Bone marrow (tissue), 2 donors: ENCODE measurements at regions not wholly inside any gene's neighbourhood (a gene's known extent, or its start where the extent isn't known, plus 50 kb on each side); places are given as distances from the start of the nearest gene placed in this dataset.
A peak's percentile ranks its signal among the peaks of the same experiment; 100 is the strongest.
"Not testable (repeated sequence)": the region's sequence is repeated elsewhere in the genome, so short reads cannot be mapped to it uniquely, and the experiment has no call there.

ENCODE experiments used
- DNase-seq, 2 donors: peaks; one replicate each; lab custom pipeline; 2025; lab: John Stamatoyannopoulos, UW

DNA sequence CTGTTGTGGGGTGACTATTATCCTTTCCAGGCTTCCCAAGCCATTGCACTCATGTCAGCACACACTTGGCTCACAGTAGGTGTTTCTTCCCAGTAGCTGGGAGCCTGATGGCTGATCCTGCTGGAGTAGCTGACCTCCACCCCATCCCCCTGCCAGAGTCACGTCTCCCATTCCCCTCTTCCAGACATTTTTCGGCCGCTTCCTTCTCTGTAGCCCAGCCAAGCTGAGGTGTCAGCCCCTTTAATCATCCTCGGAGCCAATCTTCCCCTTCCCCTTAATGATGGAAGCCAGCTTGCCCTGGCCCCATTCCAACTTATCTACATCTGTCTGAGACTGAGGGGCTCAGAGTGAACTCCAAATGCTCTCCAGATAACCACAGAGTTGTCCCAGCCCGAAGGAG, 550.7 kb downstream of the MN1 start:
- no peak for DNase-seq

DNA sequence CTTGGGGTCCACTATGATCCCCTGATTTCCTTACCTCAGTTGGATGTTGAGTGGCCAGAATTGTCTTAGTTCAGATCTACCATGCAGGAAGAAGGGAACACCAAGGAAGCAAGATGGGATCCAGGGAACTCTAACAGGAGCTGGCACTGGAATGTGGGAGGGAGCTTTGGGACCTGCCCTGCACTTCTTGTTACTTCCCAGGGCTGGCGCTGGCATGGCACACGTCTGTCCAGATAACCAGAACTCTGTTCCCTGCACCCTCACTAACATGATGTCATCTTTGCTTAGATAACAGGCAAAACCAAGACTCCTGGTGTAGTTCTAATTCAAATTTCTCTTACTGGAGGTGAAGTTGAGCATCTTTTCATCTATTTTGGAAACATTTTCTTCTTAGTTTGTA, 550.0 kb downstream of the MN1 start:
- no peak for DNase-seq

DNA sequence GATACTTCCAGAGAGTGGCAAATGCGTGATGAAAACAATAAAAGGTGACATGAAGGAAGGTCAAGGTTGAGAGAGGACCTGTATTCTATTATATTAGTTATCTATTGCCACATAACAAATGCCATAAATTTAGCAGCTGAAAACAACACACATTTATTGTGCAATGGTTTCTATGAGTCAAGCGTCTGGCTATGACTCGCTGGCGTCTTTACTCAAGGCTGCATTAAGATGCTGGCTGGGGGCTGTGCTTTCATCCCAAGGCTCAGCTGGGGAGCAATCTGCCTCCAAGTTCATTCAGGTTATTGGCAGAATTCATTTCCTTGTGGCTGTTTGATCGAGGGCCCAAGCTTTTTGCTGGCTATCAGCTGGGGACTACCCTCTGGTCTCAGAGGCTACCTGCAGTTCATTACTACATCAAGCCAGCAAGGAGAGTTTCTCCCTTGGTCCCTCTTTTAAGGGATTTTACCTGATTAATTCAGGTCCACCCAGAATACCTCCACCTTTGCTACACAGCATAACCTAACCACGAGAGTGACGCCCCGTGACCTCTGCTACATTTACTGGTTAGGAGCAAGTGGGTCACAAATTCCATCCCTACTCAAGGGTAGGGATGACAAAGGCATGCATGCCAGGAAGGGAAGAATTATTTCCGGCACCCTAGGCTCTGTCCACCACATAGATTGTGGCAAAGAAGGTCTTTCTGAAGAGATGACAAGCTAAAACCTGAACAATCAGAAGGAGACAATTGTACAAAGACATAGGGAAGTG, 549.1 kb downstream of the MN1 start:
- DNase-seq, result peak in 1 of 2 donors; percentile 1

DNA sequence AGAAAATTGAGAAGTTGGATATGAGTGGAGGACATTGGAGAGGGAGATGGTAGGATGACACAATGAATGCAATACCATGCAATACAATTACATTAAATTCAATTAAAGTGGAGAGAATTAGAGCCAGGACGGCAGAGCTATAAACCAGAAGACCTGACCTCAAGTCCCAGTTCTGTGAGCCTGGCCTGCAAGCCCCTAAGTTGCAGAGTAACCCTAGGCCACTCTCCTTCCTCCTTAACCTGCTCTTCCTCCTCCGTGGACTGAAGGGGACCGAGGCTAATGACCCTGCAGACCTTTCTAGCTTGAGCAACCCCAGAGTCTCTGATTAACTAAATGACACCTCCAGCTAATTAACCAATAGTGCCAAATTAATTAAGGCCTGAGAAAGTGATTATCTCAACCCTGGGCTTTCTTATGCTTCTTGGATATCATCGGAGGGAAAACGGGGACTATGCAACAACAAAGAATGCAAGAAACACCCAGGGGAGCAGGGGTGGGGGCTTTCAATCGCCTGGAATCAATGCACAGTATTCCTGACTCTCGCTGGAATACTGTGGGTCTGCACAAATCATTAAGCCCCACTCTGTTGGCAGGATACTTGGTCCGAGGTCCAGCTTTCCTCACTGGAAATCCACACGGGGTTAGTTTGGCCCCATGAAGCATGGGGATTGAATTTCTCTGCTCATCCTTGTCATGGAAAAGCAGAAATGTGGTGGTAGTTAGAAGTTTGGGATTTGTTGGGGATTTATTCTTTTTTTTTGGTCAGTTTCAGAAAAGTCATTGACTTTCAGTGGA, 548.3 kb downstream of the MN1 start:
- no peak for DNase-seq

DNA sequence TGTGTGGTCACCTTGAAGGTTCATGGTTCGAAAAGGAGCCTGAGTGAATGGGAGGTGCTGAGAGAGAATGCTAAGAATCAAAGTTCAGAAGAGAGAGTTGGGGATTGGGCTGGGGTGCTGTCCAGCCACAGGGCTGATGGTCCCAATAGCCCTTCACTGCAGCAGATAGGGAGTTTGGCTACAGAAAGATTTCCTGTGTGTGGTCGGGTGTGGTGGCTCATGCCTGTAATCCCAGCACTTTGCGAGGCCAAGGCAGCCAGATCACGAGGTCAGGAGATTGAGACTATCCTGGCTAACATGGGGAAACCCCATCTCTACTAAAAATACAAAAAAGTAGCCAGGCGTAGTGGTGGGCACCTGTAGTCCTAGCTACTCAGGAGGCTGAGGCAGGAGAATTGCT, 547.5 kb downstream of the MN1 start:
- not testable (repeated sequence) for DNase-seq

DNA sequence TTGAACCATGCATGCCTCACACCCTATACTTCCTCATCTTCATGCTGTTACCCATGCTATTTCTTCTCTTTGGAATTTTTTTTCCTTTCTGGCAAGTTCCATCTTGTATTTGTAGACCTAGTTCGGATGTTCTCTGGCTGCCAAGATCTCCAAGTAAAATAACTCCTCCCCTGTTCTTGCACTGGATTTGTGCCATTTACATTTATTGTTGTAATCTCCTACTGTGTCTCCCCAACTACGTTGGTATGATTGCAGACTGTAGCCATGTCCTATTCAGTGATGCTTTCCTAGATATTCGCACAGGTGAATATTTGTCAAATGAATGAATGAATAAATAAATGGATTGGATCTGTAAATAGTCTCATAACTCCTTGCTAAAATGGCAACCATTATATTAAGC, 546.0 kb downstream of the MN1 start:
- no peak for DNase-seq

DNA sequence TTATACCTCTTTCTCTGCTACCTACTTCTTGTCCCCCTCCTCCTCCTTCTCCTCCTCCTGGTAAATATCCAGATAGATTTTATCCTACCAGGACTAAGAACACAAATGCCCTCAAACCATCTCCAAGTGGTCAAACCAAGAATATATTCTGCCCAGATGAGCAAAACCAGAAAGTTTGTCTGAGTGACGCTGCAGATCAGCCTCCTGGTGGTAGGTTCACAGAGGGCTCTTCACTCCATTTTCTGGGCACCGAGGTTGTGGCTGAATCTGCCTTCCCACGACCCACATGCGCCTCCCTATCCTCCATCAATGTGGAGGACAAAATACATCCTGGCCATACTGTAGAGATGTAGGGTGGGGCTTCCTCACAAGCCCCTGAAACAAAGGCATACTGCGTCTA, 543.6 kb downstream of the MN1 start:
- no peak for DNase-seq

DNA sequence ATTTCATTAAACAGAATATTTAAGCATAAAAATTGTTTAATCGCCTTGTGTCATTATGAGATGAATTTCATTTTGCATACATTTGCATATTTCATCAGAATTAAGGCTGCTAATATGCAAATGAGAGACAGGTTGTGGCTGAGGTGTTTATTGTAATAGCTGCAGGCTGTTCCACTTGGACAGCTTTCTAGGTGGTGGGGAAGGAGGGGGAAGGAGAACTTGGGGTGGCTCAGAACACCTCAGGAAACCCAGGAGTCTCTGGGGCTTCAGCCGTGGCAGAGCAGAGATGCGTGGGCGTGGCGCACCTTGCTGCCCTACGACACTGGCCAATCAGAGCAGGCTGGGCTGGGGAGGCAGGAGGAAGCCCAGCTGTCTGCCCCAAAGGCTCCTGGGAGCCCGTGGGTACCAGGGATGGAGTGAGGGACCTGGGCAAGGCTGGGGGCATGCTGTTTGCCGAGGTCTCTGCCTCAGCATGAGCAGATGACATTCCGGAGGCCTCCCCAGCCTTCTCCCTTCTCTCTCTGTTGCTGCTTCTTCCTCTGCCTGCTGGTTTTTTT, 542.9 kb downstream of the MN1 start:
- no peak for DNase-seq

DNA sequence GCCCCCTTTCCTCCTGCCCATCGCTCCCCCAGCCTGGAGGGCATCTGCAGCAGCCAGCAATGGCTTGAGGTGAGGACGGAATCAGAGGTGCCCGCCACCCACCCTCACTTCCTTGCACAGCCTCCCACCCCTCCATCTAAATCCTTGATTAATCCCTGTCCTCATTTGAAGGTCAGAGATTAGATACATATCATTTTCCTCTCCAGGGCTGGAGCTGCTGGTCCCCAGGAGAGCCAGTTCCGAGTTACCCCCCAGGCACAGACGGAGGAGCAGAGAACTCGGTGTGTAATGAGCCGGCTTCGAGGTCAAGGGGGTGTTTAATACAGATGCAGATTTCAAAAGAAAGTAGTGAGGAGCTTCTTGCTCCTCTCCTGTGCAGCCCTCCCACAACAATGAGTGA, 542.1 kb downstream of the MN1 start:
- no peak for DNase-seq

DNA sequence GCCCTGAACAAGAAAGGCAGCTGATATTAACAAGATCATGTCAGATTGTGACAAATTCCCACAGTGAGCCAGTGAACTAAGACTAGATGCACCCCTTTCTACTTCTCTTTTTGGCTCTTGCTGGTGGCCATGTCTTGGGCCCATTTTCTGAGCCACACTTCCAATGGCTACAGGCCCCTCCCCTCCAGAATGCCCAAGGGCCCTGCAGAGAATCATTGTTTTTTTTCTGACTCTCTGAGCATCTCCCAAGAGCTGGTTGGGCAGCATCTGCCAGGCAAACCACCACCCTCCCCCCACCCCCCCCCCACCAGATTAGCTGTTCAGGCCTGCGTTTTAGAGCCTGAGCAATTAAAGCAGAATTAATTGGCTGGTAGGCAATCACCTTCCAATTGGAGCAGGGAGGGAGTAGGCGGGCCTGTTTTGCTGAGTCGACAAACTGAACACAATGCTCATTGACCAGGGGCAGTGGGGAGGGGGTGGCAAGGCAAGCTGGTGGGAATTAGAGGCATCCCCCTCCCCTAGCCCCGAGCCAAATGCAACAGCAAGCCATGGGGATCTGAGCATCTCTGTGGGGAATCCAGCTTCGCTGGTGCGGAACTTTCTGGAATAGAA, 541.4 kb downstream of the MN1 start:
- DNase-seq, result no peak

DNA sequence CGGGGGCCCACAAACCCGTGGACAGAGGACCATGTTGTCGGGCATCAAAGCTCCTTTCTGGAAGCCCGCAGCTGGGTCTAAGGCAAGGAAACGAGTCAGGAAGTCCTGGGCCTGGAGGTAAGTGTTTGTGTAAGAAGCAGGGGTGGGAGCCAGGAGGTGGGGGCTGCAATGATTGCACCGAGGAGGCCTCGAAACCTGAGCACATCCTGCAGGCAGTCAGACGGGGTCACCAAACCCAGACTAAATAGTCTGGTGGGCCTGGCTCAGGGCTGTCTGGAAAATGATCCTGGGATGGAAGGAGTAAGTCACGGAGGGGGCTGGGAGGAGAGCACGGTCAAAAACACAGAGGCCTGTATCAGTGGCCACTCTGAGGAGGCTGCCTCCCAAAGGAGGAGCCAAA, 539.2 kb downstream of the MN1 start:
- no peak for DNase-seq

DNA sequence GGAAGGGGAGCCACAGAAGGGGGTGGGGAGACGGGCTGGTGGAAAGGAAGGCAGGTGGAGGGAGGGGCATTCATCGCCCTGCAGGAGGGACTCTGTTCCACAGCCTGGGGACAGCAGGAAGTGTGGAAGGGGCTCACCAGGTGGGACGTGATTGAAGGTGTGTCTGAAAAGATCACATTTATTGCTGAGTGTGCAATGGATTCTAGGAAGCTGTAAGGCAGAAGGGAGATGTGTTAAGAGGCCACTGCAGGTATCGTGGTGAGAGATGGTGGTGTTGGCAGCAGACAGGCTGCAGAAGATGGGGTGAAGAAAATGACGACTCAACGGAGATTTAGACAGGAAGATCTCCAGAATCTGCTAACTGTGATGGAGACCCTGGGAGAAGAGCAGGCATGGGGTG, 537.4 kb downstream of the MN1 start:
- no peak for DNase-seq

DNA sequence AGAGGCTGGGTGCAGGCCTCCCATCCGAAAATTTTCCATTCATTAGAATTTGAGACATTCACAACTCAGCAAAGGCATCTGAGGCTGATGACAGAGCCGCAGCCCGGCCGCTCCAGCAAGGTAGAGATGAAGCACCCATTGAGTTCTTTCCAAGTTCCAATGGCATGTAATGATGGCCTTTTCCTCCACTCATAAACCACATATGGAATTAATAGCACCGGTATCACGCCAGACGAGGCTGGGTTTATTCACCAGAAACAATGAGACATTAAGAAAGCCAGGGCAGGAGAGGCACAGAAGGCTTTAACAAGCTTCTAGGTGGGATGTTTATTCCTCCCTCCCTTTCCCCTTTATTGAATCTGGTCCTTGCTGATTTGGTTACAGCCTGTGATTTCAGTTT, 534.4 kb downstream of the MN1 start:
- no peak for DNase-seq

DNA sequence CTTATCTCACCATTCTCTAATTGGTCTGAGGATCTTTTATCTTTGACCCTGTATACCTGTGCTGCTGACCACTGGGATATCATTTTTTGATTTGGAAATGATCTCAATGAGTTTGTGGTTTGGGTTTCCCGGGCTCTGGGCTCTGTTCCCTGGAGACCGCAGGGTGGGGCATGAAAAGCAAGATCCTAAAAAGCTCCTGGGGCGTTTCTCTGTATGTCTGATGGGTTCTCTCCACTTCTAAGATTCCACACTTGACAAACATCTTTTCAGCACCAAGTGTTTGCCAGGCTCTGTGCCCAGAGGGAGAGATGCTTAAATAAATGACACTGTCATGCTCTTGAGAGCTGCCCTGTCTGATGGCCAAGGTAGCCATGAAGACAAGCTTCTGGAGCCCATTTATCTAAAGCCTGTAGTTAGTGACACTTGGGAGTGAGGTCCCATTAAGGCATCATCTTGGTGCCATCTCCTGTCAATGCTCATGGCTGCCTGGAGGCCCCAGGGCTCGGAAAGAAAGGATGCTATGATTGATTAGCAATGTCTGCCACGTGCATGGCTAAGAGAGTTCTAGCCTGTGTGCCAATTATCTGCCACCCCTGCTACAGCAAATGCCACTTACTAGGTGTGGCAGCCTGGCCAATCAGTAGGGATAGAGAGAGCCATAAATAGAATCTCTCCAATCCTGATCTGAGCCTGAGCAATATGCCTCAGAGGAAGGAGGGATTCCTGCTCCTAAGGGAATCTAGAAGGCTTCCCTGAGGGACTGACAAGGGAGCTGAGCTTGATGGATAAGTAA, 531.6 kb downstream of the MN1 start:
- DNase-seq, result no peak

DNA sequence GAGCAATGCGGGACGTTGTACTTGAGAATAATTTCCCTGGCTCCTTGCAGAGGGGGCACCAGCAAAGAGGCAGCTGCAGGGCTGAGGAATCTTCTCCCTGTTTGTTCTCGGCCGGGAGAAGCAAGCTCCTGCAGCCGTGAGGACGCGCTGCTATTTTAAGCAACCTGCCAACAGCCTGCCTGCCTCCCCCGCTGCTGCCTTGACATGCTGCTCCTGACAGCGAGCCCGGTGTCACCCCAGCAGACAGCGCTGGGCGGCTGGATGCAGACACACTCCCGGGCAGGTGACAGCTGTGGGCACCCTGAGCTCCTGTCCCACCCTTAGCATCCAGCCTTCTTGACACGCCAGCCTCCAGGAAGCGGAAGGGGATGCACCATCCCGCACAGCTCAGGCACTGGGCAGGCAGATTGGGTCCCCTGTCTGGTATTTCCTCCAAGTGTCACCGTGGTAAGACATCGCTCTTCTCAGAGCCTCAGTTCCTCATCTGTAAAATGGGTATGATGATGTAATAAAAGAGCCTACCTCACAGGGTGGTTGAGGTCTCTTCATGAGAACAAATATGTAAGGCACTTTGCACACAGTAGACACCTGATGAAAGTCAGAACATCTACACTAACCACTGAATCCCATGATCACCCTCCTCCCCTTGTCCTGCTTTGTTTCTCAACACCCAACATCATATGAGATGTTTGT, 530.6 kb downstream of the MN1 start:
- no peak for DNase-seq

DNA sequence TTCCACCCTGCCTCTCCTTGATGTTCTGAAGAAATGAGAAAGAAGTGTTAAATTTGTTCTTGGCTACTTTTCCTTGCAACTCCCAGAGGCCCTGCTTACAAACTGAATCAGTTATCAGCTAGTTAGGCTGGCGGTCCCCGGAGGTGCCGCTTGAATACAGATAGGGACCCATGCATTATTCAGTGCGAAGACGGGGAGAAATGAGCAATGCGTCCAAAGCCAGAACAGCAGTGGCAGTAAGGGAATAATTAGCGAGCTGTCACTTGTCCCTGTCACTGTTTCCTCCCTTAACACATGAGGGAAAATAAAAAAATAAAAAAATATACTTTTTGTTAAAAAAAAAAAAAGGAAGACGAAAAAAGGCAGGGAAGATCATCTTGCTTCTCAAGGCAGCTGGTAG, 528.1 kb downstream of the MN1 start:
- no peak for DNase-seq

DNA sequence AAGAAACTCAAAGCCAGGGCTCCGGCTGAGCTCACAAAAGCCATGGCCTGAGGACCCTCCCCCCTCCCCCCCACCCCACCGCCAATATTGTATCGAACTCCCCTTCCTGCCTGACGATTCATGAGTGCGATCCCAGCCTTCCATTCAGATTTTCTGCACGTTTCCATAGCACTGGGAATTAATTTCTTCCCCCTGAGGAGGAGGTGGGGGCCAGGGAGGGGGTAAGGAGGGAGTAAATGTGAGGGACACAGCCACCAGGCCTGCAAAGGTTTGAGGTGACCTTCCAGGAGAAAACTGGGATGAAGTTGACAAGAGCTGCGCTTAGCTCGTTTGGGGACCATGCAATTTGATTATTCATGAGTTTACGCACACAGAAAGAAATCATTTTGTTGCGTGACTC, 527.7 kb downstream of the MN1 start:
- DNase-seq, result no peak

DNA sequence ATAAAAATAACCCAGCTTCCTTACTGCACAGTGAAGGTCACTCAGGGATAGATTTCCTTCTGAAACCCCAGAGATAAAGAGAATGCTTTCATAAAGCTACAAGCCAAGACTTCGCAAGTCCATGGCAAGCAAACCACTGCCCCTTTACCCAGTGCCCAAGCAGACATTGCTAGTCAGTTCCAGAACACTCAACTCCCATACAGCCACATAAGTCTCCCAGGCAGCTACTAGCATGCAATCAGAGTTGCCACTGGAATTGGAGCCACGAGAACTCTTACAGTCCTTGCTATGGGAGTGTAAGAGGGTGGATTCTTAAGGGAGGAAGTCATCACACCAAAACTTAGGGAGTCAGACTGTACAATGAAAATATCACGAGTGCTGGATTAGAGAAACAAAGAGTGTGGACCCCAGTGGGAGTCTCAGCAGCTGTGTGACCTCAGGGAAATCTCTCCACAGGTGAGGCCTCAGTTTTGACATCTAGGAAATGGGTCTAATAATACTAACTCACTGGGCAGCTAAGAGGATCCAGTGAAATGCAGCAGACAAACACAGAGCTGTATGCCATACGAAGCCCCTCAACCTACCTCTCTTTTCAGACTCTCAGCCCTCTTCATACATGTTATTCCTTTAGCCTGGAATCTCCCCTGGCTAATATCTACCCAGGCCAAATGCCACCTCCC, 526.6 kb downstream of the MN1 start:
- no peak for DNase-seq

DNA sequence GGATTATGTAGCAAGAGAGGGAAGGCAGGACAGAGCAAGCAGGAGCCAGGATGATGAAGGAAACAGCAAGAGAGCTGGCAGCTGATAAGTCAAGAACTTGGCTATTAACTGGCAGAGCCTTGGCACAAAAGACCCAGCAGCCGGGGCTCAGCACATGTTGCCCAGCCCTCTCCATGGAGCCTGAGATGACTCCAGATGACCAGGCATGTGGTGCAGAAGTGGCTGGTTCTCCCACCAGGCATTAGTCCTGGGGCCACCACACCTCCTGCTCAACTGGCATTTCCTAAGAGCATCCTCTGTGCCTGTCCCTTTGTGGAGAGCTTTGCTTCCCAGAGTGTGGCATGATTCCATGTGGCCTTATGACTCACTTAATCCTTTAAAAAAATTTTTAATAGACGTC, 522.6 kb downstream of the MN1 start:
- DNase-seq, result no peak

DNA sequence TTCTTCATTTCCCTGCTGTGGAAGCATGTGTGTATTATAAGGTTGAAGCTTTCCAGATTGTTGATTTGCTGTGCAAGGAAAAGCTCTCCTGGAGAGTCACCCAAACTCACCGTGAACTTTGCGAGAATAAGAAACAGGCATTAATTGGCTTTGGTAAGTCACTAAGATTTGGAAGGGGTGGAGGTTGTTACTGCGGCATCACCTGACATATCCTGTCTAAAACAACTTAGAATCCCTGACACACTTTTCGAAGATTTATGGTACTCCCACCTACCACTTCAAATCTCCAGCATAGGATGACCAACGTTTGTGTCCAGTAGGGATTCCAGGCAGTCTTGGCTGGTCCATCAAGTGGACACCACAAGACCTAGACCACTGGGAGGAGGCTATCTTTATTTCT, 518.3 kb downstream of the MN1 start:
- DNase-seq, result no peak

DNA sequence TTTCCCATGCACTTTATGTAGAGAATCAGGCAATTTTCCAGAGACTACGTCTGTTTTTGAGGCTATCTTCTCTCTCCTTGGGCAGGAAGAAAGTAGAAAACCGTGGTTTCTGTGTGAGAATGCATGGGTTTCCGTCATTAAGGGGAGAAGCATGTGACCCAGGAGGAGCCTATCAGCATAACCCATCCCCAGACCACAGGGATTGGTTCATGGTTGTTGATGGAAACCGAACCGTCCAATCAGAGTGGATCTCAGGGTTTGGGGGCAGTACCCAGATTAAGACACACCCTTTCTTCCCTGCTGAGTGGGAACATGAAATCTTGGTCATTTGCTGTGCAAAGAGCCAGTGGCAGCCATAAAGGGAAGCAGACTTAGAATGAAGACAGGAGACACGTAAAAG, 517.8 kb downstream of the MN1 start:
- DNase-seq, result no peak
